ENCODE measurements at regions not wholly inside any gene's neighbourhood (a gene's known extent, or its start where the extent isn't known, plus 50 kb on each side); places are given as distances from the start of the nearest gene placed in this dataset.
"Not testable (repeated sequence)": the region's sequence is repeated elsewhere in the genome, so short reads cannot be mapped to it uniquely, and the experiment has no call there.

DNA sequence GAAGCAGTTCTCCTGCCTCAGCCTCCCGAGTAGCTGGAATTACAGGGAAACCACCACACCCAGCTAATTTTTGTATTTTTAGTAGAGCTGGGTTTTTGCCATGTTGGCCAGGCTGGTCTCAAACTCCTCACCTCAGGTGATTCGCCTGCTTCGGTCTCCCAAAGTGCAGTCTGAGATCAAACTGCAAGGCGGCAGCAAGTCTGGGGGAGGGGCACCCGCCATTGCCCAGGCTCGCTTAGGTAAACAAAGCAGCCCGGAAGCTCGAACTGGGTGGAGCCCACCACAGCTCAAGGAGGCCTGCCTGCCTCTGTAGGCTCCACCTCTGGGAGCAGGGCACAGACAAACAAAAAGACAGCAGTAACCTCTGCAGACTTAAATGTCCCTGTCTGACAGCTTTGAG is 725.2 kb upstream of the ANKRD30A start:
- H3K4me1 ChIP-seq (ENCODE audit: control insufficient read depth in 1 of 2, insufficient read depth in 2 of 2, low read length in 2 of 2); H3K4me3 ChIP-seq (ENCODE audit: low read depth in 1 of 2, low read length in 2 of 2); H3K36me3 ChIP-seq (ENCODE audit: control insufficient read depth in 1 of 2, insufficient read depth in 2 of 2, low read length in 2 of 2); H3K27me3 ChIP-seq (ENCODE audit: control insufficient read depth in 1 of 2, insufficient read depth in 2 of 2, low read length in 2 of 2); H3K9me3 ChIP-seq (ENCODE audit: control insufficient read depth in 1 of 2, low read length in 2 of 2); H3K27ac ChIP-seq (ENCODE audit: low read depth, low read length); H3K9ac ChIP-seq (ENCODE audit: low read depth in 1 of 2, low read length in 2 of 2): not testable (repeated sequence)

DNA sequence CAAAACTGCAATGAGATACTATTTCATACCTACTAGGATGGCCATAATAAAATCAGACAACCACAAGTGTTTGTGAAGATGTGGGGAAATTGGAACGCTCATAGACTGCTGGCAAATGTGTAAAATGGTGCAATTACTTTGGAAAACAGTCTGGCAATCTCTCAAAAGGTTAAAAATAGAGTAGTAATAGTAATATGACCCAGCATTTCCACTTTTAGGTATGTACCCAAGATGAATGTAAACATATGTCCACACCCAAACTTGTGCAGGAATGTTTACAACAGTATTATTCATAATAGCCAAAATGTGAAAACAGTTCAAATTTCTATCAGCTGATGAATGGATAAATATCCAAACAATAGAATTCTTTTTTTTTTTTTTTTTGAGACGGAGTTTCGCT is 731.6 kb upstream of the ANKRD30A start:
- H3K27ac ChIP-seq (ENCODE audit: low read depth, low read length) = no peak overlapping the region
- no peaks in the 10 kb centered on the region for H3K4me1 ChIP-seq (ENCODE audit: control insufficient read depth in 1 of 2, insufficient read depth in 2 of 2, low read length in 2 of 2)
- H3K9me3 ChIP-seq (ENCODE audit: control insufficient read depth in 1 of 2, low read length in 2 of 2) = peaks cover 0 to 3% of the 10 kb centered on the region in 2 donors
- H3K36me3 ChIP-seq (ENCODE audit: control insufficient read depth in 1 of 2, insufficient read depth in 2 of 2, low read length in 2 of 2) = no peaks in the 10 kb centered on the region
- no peak overlapping the region for H3K4me3 ChIP-seq (ENCODE audit: low read depth in 1 of 2, low read length in 2 of 2)
- no peak overlapping the region for H3K9ac ChIP-seq (ENCODE audit: low read depth in 1 of 2, low read length in 2 of 2)
- no peaks in the 10 kb centered on the region for H3K27me3 ChIP-seq (ENCODE audit: control insufficient read depth in 1 of 2, insufficient read depth in 2 of 2, low read length in 2 of 2)

- Histone ChIP-seq H3K4me3 (ENCODE audit: low read depth in 1 of 2, low read length in 2 of 2) (no peak overlapping the region), H3K27ac (ENCODE audit: low read depth, low read length) (no peak overlapping the region), H3K27me3 (ENCODE audit: control insufficient read depth in 1 of 2, insufficient read depth in 2 of 2, low read length in 2 of 2) (no peaks in the 10 kb centered on the region), H3K36me3 (ENCODE audit: control insufficient read depth in 1 of 2, insufficient read depth in 2 of 2, low read length in 2 of 2) (no peaks in the 10 kb centered on the region), H3K9me3 (ENCODE audit: control insufficient read depth in 1 of 2, low read length in 2 of 2) (peaks cover 0 to 6% of the 10 kb centered on the region in 2 donors), H3K4me1 (ENCODE audit: control insufficient read depth in 1 of 2, insufficient read depth in 2 of 2, low read length in 2 of 2) (no peaks in the 10 kb centered on the region), H3K9ac (ENCODE audit: low read depth in 1 of 2, low read length in 2 of 2) (no peak overlapping the region)
These were observed 734.0 kb upstream of the ANKRD30A start for GRCh38 chr10:36391405-36391804.

DNA sequence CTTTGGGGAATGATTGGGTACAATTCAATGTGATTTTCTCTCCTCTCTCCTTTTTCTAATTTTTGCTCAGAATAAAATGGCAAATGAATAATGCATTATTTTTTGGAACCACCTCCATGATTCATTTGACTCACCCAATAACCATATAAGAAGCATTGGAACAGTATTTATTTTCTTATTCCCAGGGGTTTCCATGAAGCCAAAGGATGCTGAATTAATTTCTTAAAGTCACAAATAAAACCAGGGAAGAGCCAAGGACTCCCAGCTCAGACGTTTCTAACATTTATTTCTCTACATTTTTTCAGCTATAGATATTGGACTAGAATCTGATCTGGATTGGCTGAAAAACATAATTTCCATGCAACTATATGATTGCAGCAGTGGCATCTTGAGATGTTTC is 735.2 kb upstream of the ANKRD30A start:
- no peak overlapping the region for H3K9ac ChIP-seq (ENCODE audit: low read depth in 1 of 2, low read length in 2 of 2)
- no peaks in the 10 kb centered on the region for H3K4me1 ChIP-seq (ENCODE audit: control insufficient read depth in 1 of 2, insufficient read depth in 2 of 2, low read length in 2 of 2)
- peaks cover 5 to 6% of the 10 kb centered on the region in 2 donors for H3K9me3 ChIP-seq (ENCODE audit: control insufficient read depth in 1 of 2, low read length in 2 of 2)
- no peak overlapping the region for H3K4me3 ChIP-seq (ENCODE audit: low read depth in 1 of 2, low read length in 2 of 2)
- no peak overlapping the region for H3K27ac ChIP-seq (ENCODE audit: low read depth, low read length)
- no peaks in the 10 kb centered on the region for H3K36me3 ChIP-seq (ENCODE audit: control insufficient read depth in 1 of 2, insufficient read depth in 2 of 2, low read length in 2 of 2)
- H3K27me3 ChIP-seq (ENCODE audit: control insufficient read depth in 1 of 2, insufficient read depth in 2 of 2, low read length in 2 of 2) = no peaks in the 10 kb centered on the region

DNA sequence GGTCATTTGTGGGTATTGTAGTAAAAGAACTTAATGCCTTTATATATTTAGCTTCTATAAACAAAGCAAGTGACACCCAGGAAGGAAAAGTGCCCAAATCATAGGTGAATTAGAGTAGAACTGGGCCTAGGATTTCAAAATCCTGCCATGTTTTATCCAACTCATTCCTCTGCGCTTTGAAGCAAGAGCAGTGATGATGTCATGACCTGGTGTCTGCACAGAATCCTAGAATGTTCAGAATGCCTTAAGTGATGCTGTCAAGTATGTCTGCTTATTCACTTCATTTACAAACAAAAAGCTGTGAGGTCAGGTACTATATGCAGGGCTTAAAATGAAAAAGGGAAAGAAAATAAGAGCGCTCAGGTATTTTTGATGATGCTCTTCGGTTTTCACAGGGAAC is 737.2 kb upstream of the ANKRD30A start:
- H3K4me3 ChIP-seq (ENCODE audit: low read depth in 1 of 2, low read length in 2 of 2) = no peak overlapping the region
- no peaks in the 10 kb centered on the region for H3K4me1 ChIP-seq (ENCODE audit: control insufficient read depth in 1 of 2, insufficient read depth in 2 of 2, low read length in 2 of 2)
- H3K36me3 ChIP-seq (ENCODE audit: control insufficient read depth in 1 of 2, insufficient read depth in 2 of 2, low read length in 2 of 2) = no peaks in the 10 kb centered on the region
- H3K9me3 ChIP-seq (ENCODE audit: control insufficient read depth in 1 of 2, low read length in 2 of 2) = peaks cover 5 to 15% of the 10 kb centered on the region in 2 donors
- H3K9ac ChIP-seq (ENCODE audit: low read depth in 1 of 2, low read length in 2 of 2) = no peak overlapping the region
- H3K27me3 ChIP-seq (ENCODE audit: control insufficient read depth in 1 of 2, insufficient read depth in 2 of 2, low read length in 2 of 2) = no peaks in the 10 kb centered on the region
- no peak overlapping the region for H3K27ac ChIP-seq (ENCODE audit: low read depth, low read length)

DNA sequence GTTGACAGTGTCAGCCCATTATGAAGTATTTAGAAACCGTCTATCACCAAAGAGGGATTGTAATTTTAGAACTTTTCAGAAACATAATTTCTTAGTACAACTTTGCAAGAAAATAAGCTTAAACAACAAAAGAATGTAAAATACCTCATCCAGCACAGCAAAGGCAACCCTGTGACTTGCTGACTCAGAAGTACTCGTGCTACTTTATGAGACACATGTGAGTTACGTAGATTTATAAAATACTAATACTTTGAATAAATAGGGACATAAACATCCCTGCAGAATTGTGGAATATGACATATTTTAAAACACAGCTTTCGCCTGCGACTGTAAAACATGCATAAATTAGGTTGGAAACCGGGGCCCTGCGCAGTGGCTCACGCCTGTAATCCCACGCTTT is 739.7 kb upstream of the ANKRD30A start:
- H3K9me3 ChIP-seq (ENCODE audit: control insufficient read depth in 1 of 2, low read length in 2 of 2) = peaks cover 5 to 20% of the 10 kb centered on the region in 2 donors

DNA sequence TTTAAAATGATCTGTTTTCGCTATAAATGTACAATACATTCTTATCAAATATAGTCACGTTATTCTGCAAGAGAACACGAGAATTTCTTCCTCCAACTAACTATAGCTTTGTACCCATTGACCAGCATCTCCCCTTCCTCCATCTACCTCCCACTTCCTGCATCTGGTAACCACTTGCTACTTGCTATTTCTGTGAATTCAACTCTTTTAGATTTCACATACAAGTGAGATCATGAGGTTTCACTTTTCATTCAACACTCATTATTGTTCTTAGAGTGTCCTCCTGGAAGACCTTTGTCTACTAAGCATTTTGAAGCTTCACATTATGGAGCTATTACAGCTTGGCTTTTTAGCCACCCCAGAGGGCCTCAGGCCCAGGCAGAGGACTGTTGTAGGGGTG is 741.3 kb upstream of the FZD8 start:
- H3K9me3 ChIP-seq (ENCODE audit: control insufficient read depth in 1 of 2, low read length in 2 of 2) = peaks cover 5 to 19% of the 10 kb centered on the region in 2 donors
- no peaks in the 10 kb centered on the region for H3K4me1 ChIP-seq (ENCODE audit: control insufficient read depth in 1 of 2, insufficient read depth in 2 of 2, low read length in 2 of 2)
- H3K36me3 ChIP-seq (ENCODE audit: control insufficient read depth in 1 of 2, insufficient read depth in 2 of 2, low read length in 2 of 2) = no peaks in the 10 kb centered on the region
- no peak overlapping the region for H3K4me3 ChIP-seq (ENCODE audit: low read depth in 1 of 2, low read length in 2 of 2)
- no peaks in the 10 kb centered on the region for H3K27me3 ChIP-seq (ENCODE audit: control insufficient read depth in 1 of 2, insufficient read depth in 2 of 2, low read length in 2 of 2)
- no peak overlapping the region for H3K9ac ChIP-seq (ENCODE audit: low read depth in 1 of 2, low read length in 2 of 2)
- H3K27ac ChIP-seq (ENCODE audit: low read depth, low read length) = no peak overlapping the region

More for the DNA sequence above, 739.7 kb upstream of the ANKRD30A start:
- no peak overlapping the region for H3K9ac ChIP-seq (ENCODE audit: low read depth in 1 of 2, low read length in 2 of 2)
- H3K4me3 ChIP-seq (ENCODE audit: low read depth in 1 of 2, low read length in 2 of 2) = no peak overlapping the region
- no peaks in the 10 kb centered on the region for H3K4me1 ChIP-seq (ENCODE audit: control insufficient read depth in 1 of 2, insufficient read depth in 2 of 2, low read length in 2 of 2)
- H3K27me3 ChIP-seq (ENCODE audit: control insufficient read depth in 1 of 2, insufficient read depth in 2 of 2, low read length in 2 of 2) = no peaks in the 10 kb centered on the region
- H3K27ac ChIP-seq (ENCODE audit: low read depth, low read length) = no peak overlapping the region
- H3K36me3 ChIP-seq (ENCODE audit: control insufficient read depth in 1 of 2, insufficient read depth in 2 of 2, low read length in 2 of 2) = no peaks in the 10 kb centered on the region

- H3K9ac ChIP-seq (ENCODE audit: low read depth in 1 of 2, low read length in 2 of 2) = no peak overlapping the region
- H3K4me1 ChIP-seq (ENCODE audit: control insufficient read depth in 1 of 2, insufficient read depth in 2 of 2, low read length in 2 of 2) = no peaks in the 10 kb centered on the region
- no peaks in the 10 kb centered on the region for H3K27me3 ChIP-seq (ENCODE audit: control insufficient read depth in 1 of 2, insufficient read depth in 2 of 2, low read length in 2 of 2)
- H3K9me3 ChIP-seq (ENCODE audit: control insufficient read depth in 1 of 2, low read length in 2 of 2) = peaks cover 5 to 16% of the 10 kb centered on the region in 2 donors
- H3K36me3 ChIP-seq (ENCODE audit: control insufficient read depth in 1 of 2, insufficient read depth in 2 of 2, low read length in 2 of 2) = no peaks in the 10 kb centered on the region
- H3K4me3 ChIP-seq (ENCODE audit: low read depth in 1 of 2, low read length in 2 of 2) = no peak overlapping the region
- no peak overlapping the region for H3K27ac ChIP-seq (ENCODE audit: low read depth, low read length)
These were observed 739.7 kb upstream of the FZD8 start for GRCh38 chr10:36381748-36382147.

DNA sequence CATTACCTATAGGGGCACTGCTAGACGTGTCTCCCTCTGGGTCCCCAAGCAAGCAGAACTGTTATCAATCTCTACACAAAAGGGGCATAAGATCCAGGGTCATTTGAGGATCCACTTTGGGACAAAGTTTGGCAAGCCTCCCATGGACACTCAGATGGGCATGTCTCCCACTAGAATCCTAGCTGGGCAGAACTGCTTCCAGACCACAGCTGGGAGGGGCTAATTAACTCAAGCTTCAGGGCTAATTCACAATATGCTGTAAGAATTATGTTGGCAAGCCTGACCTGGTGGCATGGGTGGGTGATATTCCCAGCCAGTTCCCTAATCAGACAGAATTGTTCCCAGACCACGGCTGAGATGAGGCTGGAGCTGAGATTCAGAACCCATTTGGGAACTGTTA is 738.4 kb upstream of the FZD8 start:
- no peaks in the 10 kb centered on the region for H3K36me3 ChIP-seq (ENCODE audit: control insufficient read depth in 1 of 2, insufficient read depth in 2 of 2, low read length in 2 of 2)
- H3K9me3 ChIP-seq (ENCODE audit: control insufficient read depth in 1 of 2, low read length in 2 of 2) = peaks cover 1 to 16% of the 10 kb centered on the region in 2 donors
- no peak overlapping the region for H3K27ac ChIP-seq (ENCODE audit: low read depth, low read length)
- H3K4me3 ChIP-seq (ENCODE audit: low read depth in 1 of 2, low read length in 2 of 2) = no peak overlapping the region
- no peaks in the 10 kb centered on the region for H3K27me3 ChIP-seq (ENCODE audit: control insufficient read depth in 1 of 2, insufficient read depth in 2 of 2, low read length in 2 of 2)
- H3K9ac ChIP-seq (ENCODE audit: low read depth in 1 of 2, low read length in 2 of 2) = no peak overlapping the region
- H3K4me1 ChIP-seq (ENCODE audit: control insufficient read depth in 1 of 2, insufficient read depth in 2 of 2, low read length in 2 of 2) = no peaks in the 10 kb centered on the region

- no peak overlapping the region for H3K9ac ChIP-seq (ENCODE audit: low read depth in 1 of 2, low read length in 2 of 2)
- no peaks in the 10 kb centered on the region for H3K4me1 ChIP-seq (ENCODE audit: control insufficient read depth in 1 of 2, insufficient read depth in 2 of 2, low read length in 2 of 2)
- H3K9me3 ChIP-seq (ENCODE audit: control insufficient read depth in 1 of 2, low read length in 2 of 2) = no peaks in the 10 kb centered on the region
- no peaks in the 10 kb centered on the region for H3K36me3 ChIP-seq (ENCODE audit: control insufficient read depth in 1 of 2, insufficient read depth in 2 of 2, low read length in 2 of 2)
- H3K4me3 ChIP-seq (ENCODE audit: low read depth in 1 of 2, low read length in 2 of 2) = no peak overlapping the region
- no peak overlapping the region for H3K27ac ChIP-seq (ENCODE audit: low read depth, low read length)
- no peaks in the 10 kb centered on the region for H3K27me3 ChIP-seq (ENCODE audit: control insufficient read depth in 1 of 2, insufficient read depth in 2 of 2, low read length in 2 of 2)
These were observed 733.0 kb upstream of the FZD8 start for GRCh38 chr10:36375107-36375506.
